Calu3 (cell line): ENCODE measurements at regions not wholly inside any gene's neighbourhood (a gene's known extent, or its start where the extent isn't known, plus 50 kb on each side); places are given as distances from the start of the nearest gene placed in this dataset.
"Not testable (repeated sequence)": the region's sequence is repeated elsewhere in the genome, so short reads cannot be mapped to it uniquely, and the experiment has no call there.

Experiments
- BruUV-seq: library from RNA; stranded (reverse); fragments of 400-500 nt; replicated peaks from 2 replicates; lab custom pipeline; 2021; lab: Mats Ljungman, UMichigan
- CTCF ChIA-PET: fragments of 300-600 bp; sonication (Branson Sonifier 250); formaldehyde crosslinking; loops from one replicate; lab custom pipeline; 2022; ENCODE audit warnings: antibody characterized with exemption; lab: Charles Lee
- DNase-seq: peaks from one replicate; pipeline ENCODE4 v3.0.0; 2022
- H3K27ac Mint-ChIP-seq: one replicate; pipeline ENCODE4 v1.8.0; 2022; ENCODE audit warnings: mixed read lengths; ENCODE audit not compliant: unreplicated experiment
- H3K27me3 Mint-ChIP-seq: one replicate; pipeline ENCODE4 v1.8.0; 2022; ENCODE audit warnings: mixed read lengths; ENCODE audit not compliant: unreplicated experiment
- H3K36me3 Mint-ChIP-seq: one replicate; pipeline ENCODE4 v1.8.0; 2022; ENCODE audit warnings: mild to moderate bottlenecking, moderate library complexity, mixed read lengths; ENCODE audit not compliant: insufficient read depth, unreplicated experiment
- H3K4me1 Mint-ChIP-seq: one replicate; pipeline ENCODE4 v1.8.0; 2022; ENCODE audit warnings: mild to moderate bottlenecking, low read depth, mixed read lengths; ENCODE audit not compliant: unreplicated experiment
- H3K4me3 Mint-ChIP-seq: one replicate; pipeline ENCODE4 v1.8.0; 2022; ENCODE audit warnings: mild to moderate bottlenecking, low read depth, moderate library complexity, mixed read lengths; ENCODE audit not compliant: unreplicated experiment
- H3K9me3 Mint-ChIP-seq: one replicate; pipeline ENCODE4 v1.8.0; 2022; ENCODE audit warnings: low read depth, mixed read lengths; ENCODE audit not compliant: unreplicated experiment
- intact Hi-C: fragments of 100-400 bp; cut with micrococcal nuclease; formaldehyde crosslinking; loops from one replicate; pipeline ENCODE4 v1.10.0; 2022; ENCODE audit not compliant: unreplicated experiment
- TF ChIP-seq, protein P1 (sequence below): fragments of 200-600 bp; IDR thresholded peaks from one replicate; pipeline ENCODE4 v1.8.0; 2022; ENCODE audit warnings: antibody characterized with exemption; ENCODE audit not compliant: unreplicated experiment

DNA sequence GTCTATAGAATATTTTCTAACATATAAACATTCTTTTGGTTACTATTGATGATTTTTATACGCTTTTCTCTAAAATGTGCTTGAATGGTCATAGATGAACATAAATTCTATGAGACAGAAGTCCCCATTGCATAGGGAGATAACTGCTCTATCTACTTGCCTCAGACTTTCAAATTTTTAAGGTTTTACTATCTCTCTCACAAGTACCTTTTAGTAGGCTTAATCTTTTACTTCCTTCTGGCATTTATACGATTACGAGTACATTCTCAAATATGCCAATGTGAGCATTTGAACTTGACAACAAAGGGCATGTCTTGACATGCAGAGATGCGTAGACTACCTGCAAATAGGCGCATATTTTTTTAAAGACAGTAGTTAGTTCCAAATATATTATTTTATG, 935.9 kb upstream of the LRATD1 start:
- Mint-ChIP-seq H3K9me3 (peaks cover 6% of the 10 kb centered on the region), H3K27me3 (no peaks in the 10 kb centered on the region), H3K4me1 (no peaks in the 10 kb centered on the region), H3K27ac (no peak overlapping the region), H3K4me3 (no peak overlapping the region), H3K36me3 (no peaks in the 10 kb centered on the region)
- DNase-seq, result no peak
- TF ChIP-seq, protein P1, sequence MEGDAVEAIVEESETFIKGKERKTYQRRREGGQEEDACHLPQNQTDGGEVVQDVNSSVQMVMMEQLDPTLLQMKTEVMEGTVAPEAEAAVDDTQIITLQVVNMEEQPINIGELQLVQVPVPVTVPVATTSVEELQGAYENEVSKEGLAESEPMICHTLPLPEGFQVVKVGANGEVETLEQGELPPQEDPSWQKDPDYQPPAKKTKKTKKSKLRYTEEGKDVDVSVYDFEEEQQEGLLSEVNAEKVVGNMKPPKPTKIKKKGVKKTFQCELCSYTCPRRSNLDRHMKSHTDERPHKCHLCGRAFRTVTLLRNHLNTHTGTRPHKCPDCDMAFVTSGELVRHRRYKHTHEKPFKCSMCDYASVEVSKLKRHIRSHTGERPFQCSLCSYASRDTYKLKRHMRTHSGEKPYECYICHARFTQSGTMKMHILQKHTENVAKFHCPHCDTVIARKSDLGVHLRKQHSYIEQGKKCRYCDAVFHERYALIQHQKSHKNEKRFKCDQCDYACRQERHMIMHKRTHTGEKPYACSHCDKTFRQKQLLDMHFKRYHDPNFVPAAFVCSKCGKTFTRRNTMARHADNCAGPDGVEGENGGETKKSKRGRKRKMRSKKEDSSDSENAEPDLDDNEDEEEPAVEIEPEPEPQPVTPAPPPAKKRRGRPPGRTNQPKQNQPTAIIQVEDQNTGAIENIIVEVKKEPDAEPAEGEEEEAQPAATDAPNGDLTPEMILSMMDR, result no peak
- no TSS peak for BruUV-seq
- CTCF ChIA-PET, result no interaction called here
- intact Hi-C loops, result no loop called here

GRCh38 chr2:13698847-13699246, 933.7 kb upstream of the LRATD1 start:
- Mint-ChIP-seq H3K27ac (no peak overlapping the region), H3K4me1 (no peaks in the 10 kb centered on the region), H3K27me3 (no peaks in the 10 kb centered on the region), H3K9me3 (peaks cover 3% of the 10 kb centered on the region), H3K4me3 (no peak overlapping the region), H3K36me3 (no peaks in the 10 kb centered on the region)
- intact Hi-C loops, result no loop called here
- no peak for DNase-seq
- BruUV-seq, result no TSS peak
- TF ChIP-seq, protein P1, result no peak
- CTCF ChIA-PET, result no interaction called here

DNA sequence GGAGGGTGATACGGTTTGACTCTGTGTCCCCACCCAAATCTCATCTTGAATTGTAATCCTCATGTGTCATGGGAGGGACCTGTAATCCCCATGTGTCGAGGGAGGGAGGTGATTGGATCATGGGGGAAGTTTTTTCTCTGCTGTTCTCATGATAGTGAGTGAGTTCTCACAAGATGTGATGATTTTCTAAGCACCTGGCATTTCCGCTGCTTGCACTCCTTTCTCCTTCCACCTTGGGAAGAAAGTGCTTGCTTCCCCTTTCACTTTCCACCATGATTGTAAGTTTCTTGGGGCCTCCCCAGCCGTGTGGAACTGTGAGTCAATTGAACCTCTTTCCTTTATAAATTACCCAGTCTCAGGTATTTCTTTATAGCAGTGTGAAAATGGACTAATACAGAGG, 932.6 kb upstream of the LRATD1 start:
- intact Hi-C loops, result not testable (repeated sequence)

DNA sequence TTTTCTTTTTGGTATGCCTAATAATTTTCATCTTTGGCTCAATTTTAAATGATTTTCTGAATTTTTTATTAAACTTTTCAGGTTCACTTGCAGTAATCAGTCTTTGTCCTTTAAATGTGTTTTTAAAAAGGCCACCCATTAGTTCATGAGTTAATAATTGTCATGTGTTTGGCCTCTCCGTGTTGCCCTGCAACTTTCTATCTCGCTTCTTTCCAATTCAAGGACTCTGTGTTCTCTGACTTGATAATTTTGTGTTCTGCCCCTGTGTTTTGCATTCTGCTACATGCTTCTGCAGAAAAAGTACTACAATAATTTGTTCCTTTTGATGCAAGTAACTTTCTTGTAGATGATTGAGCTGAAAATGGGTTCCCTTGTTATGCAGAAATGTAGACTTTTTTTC, 921.4 kb upstream of the LRATD1 start:
- Mint-ChIP-seq H3K4me1 (peaks cover 8% of the 10 kb centered on the region), H3K27ac (no peak overlapping the region), H3K4me3 (no peak overlapping the region), H3K36me3 (no peaks in the 10 kb centered on the region), H3K27me3 (no peaks in the 10 kb centered on the region), H3K9me3 (peaks cover 5% of the 10 kb centered on the region)
- intact Hi-C loops, result no loop called here
- no peak for DNase-seq
- TF ChIP-seq, protein P1, result no peak
- CTCF ChIA-PET, result no interaction called here
- BruUV-seq, result no TSS peak

More for the DNA sequence above, 932.6 kb upstream of the LRATD1 start:
- H3K27ac Mint-ChIP-seq, BruUV-seq, H3K4me3 Mint-ChIP-seq, H3K4me1 Mint-ChIP-seq, H3K9me3 Mint-ChIP-seq, H3K27me3 Mint-ChIP-seq, H3K36me3 Mint-ChIP-seq, CTCF ChIA-PET, DNase-seq: not testable (repeated sequence)

- H3K36me3 Mint-ChIP-seq, result no peaks in the 10 kb centered on the region
- intact Hi-C loops, result no loop called here
- peaks cover 2% of the 10 kb centered on the region for H3K9me3 Mint-ChIP-seq
- H3K27me3 Mint-ChIP-seq, result no peaks in the 10 kb centered on the region
- TF ChIP-seq, protein P1, result no peak
- no peak overlapping the region for H3K4me3 Mint-ChIP-seq
- BruUV-seq, result no TSS peak
- no peak overlapping the region for H3K27ac Mint-ChIP-seq
- CTCF ChIA-PET, result no interaction called here
- peaks cover 8% of the 10 kb centered on the region for H3K4me1 Mint-ChIP-seq
- DNase-seq, result no peak
Observed at GRCh38 chr2:13714466-13714865, 918.1 kb upstream of the LRATD1 start.
